GM12878 (cell line): ENCODE measurements at regions not wholly inside any gene's neighbourhood (a gene's known extent, or its start where the extent isn't known, plus 50 kb on each side); places are given as distances from the start of the nearest gene placed in this dataset.

Experiments
- BRCA1 ChIP-seq: IDR thresholded peaks from 2 replicates; pipeline ENCODE4 v1.6.1; 2011; ENCODE audit warnings: low read depth, low read length, improper control_type of control experiment
- FOXM1 ChIP-seq: IDR thresholded peaks from 2 replicates; pipeline ENCODE4 v1.6.1; 2012; ENCODE audit warnings: low read depth, mild to moderate bottlenecking, inconsistent platforms, low read length, moderate library complexity
- HCFC1 ChIP-seq: fragments of 150-350 bp; IDR thresholded peaks from 2 replicates; pipeline ENCODE4 v1.6.1; 2014; ENCODE audit warnings: low read length
- NFIC ChIP-seq: IDR thresholded peaks from 2 replicates; pipeline ENCODE4 v1.6.1; 2012; ENCODE audit warnings: low read depth, mild to moderate bottlenecking, inconsistent platforms, low read length, moderate library complexity
- POLR2A ChIP-seq: IDR thresholded peaks from 2 replicates; pipeline ENCODE4 v1.6.1; 2011; ENCODE audit warnings: low read depth, mild to moderate bottlenecking, low read length
- RAD21 ChIP-seq: IDR thresholded peaks from 2 replicates; pipeline ENCODE4 v1.6.1; 2011; ENCODE audit warnings: mild to moderate bottlenecking, low read depth, low read length, moderate library complexity; ENCODE audit not compliant: insufficient read depth
- RBBP5 ChIP-seq: fragments of 200-600 bp; sonication (generic); conservative IDR thresholded peaks from 2 replicates; pipeline ENCODE4 v1.6.1; 2016
- SRF ChIP-seq, 2 experiments: IDR thresholded peaks; 2 replicates each; pipeline ENCODE4 v1.6.1; 2011; ENCODE audit warnings: low read depth in 2 of 2, low read length in 2 of 2, mild to moderate bottlenecking in 1 of 2, moderate library complexity in 1 of 2
- TF ChIP-seq, protein P1 (sequence below): IDR thresholded peaks from 2 replicates; pipeline ENCODE4 v1.6.1; 2012; ENCODE audit warnings: mild to moderate bottlenecking, low read depth, low read length
- TF ChIP-seq, protein P2 (sequence below), 3 experiments: IDR thresholded peaks in 2 of 3; conservative IDR thresholded peaks in 1 of 3; 2 replicates each; pipeline ENCODE4 v1.5.1; 2011; ENCODE audit warnings: low read depth in 3 of 3, low read length in 3 of 3, mild to moderate bottlenecking in 3 of 3, control low read depth in 2 of 3, moderate library complexity in 2 of 3, inconsistent platforms in 1 of 3, mixed read lengths in 1 of 3; ENCODE audit not compliant: control insufficient read depth in 2 of 3, insufficient read depth in 1 of 3; ENCODE audit errors: extremely low read depth in 1 of 3

GRCh38 chr9:96033896-96034295 lies 158.4 kb downstream of the ERCC6L2 start:
- TF ChIP-seq BRCA1 (no peak), RAD21 (no peak), NFIC (no peak), HCFC1 (no peak), POLR2A (no peak), RBBP5 (no peak), SRF (IDR thresholded peaks at IDR 0.05; ENCODE audit: low read depth in 2 of 2, low read length in 2 of 2) (no peak), FOXM1 (no peak)
- TF ChIP-seq, protein P1, sequence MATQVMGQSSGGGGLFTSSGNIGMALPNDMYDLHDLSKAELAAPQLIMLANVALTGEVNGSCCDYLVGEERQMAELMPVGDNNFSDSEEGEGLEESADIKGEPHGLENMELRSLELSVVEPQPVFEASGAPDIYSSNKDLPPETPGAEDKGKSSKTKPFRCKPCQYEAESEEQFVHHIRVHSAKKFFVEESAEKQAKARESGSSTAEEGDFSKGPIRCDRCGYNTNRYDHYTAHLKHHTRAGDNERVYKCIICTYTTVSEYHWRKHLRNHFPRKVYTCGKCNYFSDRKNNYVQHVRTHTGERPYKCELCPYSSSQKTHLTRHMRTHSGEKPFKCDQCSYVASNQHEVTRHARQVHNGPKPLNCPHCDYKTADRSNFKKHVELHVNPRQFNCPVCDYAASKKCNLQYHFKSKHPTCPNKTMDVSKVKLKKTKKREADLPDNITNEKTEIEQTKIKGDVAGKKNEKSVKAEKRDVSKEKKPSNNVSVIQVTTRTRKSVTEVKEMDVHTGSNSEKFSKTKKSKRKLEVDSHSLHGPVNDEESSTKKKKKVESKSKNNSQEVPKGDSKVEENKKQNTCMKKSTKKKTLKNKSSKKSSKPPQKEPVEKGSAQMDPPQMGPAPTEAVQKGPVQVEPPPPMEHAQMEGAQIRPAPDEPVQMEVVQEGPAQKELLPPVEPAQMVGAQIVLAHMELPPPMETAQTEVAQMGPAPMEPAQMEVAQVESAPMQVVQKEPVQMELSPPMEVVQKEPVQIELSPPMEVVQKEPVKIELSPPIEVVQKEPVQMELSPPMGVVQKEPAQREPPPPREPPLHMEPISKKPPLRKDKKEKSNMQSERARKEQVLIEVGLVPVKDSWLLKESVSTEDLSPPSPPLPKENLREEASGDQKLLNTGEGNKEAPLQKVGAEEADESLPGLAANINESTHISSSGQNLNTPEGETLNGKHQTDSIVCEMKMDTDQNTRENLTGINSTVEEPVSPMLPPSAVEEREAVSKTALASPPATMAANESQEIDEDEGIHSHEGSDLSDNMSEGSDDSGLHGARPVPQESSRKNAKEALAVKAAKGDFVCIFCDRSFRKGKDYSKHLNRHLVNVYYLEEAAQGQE = no peak
- TF ChIP-seq, protein P2, sequence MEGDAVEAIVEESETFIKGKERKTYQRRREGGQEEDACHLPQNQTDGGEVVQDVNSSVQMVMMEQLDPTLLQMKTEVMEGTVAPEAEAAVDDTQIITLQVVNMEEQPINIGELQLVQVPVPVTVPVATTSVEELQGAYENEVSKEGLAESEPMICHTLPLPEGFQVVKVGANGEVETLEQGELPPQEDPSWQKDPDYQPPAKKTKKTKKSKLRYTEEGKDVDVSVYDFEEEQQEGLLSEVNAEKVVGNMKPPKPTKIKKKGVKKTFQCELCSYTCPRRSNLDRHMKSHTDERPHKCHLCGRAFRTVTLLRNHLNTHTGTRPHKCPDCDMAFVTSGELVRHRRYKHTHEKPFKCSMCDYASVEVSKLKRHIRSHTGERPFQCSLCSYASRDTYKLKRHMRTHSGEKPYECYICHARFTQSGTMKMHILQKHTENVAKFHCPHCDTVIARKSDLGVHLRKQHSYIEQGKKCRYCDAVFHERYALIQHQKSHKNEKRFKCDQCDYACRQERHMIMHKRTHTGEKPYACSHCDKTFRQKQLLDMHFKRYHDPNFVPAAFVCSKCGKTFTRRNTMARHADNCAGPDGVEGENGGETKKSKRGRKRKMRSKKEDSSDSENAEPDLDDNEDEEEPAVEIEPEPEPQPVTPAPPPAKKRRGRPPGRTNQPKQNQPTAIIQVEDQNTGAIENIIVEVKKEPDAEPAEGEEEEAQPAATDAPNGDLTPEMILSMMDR (IDR thresholded peaks at IDR 0.05 in 2 of 3, conservative IDR thresholded peaks at IDR 0.05 in 1 of 3; ENCODE audit: control insufficient read depth in 2 of 3, extremely low read depth in 1 of 3, insufficient read depth in 1 of 3, low read depth in 3 of 3, low read length in 3 of 3) = no peak
